HEK293 (cell line): ENCODE measurements at regions not wholly inside any gene's neighbourhood (a gene's known extent, or its start where the extent isn't known, plus 50 kb on each side); places are given as distances from the start of the nearest gene placed in this dataset.

Experiments
- CTCF ChIA-PET: fragments of 350-600 bp; formaldehyde crosslinking; extraction: SDS; loops from one replicate; lab custom pipeline; 2021; ENCODE audit warnings: antibody characterized with exemption; lab: Yijun Ruan, JAX
- POLR2A ChIA-PET: fragments of 300-600 bp; formaldehyde crosslinking; extraction: SDS; loops from one replicate; lab custom pipeline; 2020; ENCODE audit warnings: antibody characterized with exemption, inconsistent platforms; lab: Yijun Ruan, JAX
- H3K27ac ChIP-seq: fragments of 200-500 bp; sonication (Bioruptor generic); 2 replicates; pipeline ENCODE4 v1.5.1; 2014; ENCODE audit warnings: low read depth, low read length, control low read depth, inconsistent platforms; ENCODE audit errors: extremely low read depth
- H3K36me3 ChIP-seq, 2 experiments: fragments of 200-500 bp in 1 of 2; sonication (Bioruptor generic) in 1 of 2; 1 replicate in 1 of 2; 2 replicates in 1 of 2; pipeline ENCODE4 v1.5.1; 2014 to 2017; ENCODE audit warnings: inconsistent platforms in 2 of 2, low read length in 2 of 2; ENCODE audit not compliant: control insufficient read depth in 2 of 2, insufficient read depth in 1 of 2
- H3K4me1 ChIP-seq: fragments of 200-500 bp; sonication (Bioruptor generic); 2 replicates; pipeline ENCODE4 v1.5.1; 2014; ENCODE audit warnings: mild to moderate bottlenecking, low read length, inconsistent platforms; ENCODE audit not compliant: control insufficient read depth, insufficient read depth
- H3K4me3 ChIP-seq: 2 replicates; pipeline ENCODE4 v1.5.1; 2011; ENCODE audit warnings: low read depth, mild to moderate bottlenecking, control low read depth, low read length, moderate library complexity
- H3K9me3 ChIP-seq: fragments of 200-500 bp; sonication (Bioruptor generic); 2 replicates; pipeline ENCODE4 v1.5.1; 2014; ENCODE audit warnings: low read depth, low read length, inconsistent platforms; ENCODE audit not compliant: control insufficient read depth, insufficient read depth
- GLIS2 ChIP-seq: fragments of 450-650 bp; formaldehyde crosslinking; IDR thresholded peaks from 2 replicates; pipeline ENCODE4 v1.5.1; 2016; ENCODE audit warnings: missing biosample characterization, missing genetic modification characterization
- IKZF3 ChIP-seq: fragments of 450-650 bp; IDR thresholded peaks from 2 replicates; pipeline ENCODE4 v1.5.0; 2018; ENCODE audit warnings: missing biosample characterization, mild to moderate bottlenecking, missing genetic modification characterization, moderate library complexity
- PRDM4 ChIP-seq: fragments of 450-650 bp; formaldehyde crosslinking; IDR thresholded peaks from 2 replicates; pipeline ENCODE4 v1.5.1; 2017; ENCODE audit warnings: missing biosample characterization, missing genetic modification characterization
- REST ChIP-seq: fragments of 450-650 bp; formaldehyde crosslinking; IDR thresholded peaks from 2 replicates; pipeline ENCODE4 v1.5.1; 2016; ENCODE audit warnings: missing biosample characterization, missing genetic modification characterization
- SCRT2 ChIP-seq: fragments of 450-650 bp; formaldehyde crosslinking; IDR thresholded peaks from 2 replicates; pipeline ENCODE4 v1.5.1; 2016; ENCODE audit warnings: missing biosample characterization, missing genetic modification characterization
- ZBTB1 ChIP-seq: fragments of 450-650 bp; formaldehyde crosslinking; IDR thresholded peaks from 2 replicates; pipeline ENCODE4 v1.5.1; 2016; ENCODE audit warnings: missing biosample characterization, missing genetic modification characterization
- ZBTB17 ChIP-seq: fragments of 450-650 bp; formaldehyde crosslinking; IDR thresholded peaks from 2 replicates; pipeline ENCODE4 v1.5.1; 2016; ENCODE audit warnings: missing biosample characterization, missing genetic modification characterization
- ZBTB20 ChIP-seq: fragments of 450-650 bp; formaldehyde crosslinking; IDR thresholded peaks from 2 replicates; pipeline ENCODE4 v1.5.1; 2016; ENCODE audit warnings: missing biosample characterization, missing genetic modification characterization
- ZNF10 ChIP-seq: fragments of 450-650 bp; formaldehyde crosslinking; IDR thresholded peaks from 2 replicates; pipeline ENCODE4 v1.5.1; 2017; ENCODE audit warnings: missing biosample characterization, missing genetic modification characterization
- ZNF133 ChIP-seq: fragments of 450-650 bp; formaldehyde crosslinking; IDR thresholded peaks from 2 replicates; pipeline ENCODE4 v1.5.1; 2016; ENCODE audit warnings: missing biosample characterization, missing genetic modification characterization
- ZNF140 ChIP-seq: fragments of 450-650 bp; formaldehyde crosslinking; IDR thresholded peaks from 2 replicates; pipeline ENCODE4 v1.5.1; 2016; ENCODE audit warnings: missing biosample characterization, missing genetic modification characterization
- ZNF19 ChIP-seq: fragments of 450-650 bp; formaldehyde crosslinking; IDR thresholded peaks from 2 replicates; pipeline ENCODE4; 2016; ENCODE audit warnings: missing biosample characterization, missing genetic modification characterization, low read depth
- ZNF239 ChIP-seq: fragments of 450-650 bp; formaldehyde crosslinking; IDR thresholded peaks from 2 replicates; pipeline ENCODE4 v1.5.1; 2016; ENCODE audit warnings: missing biosample characterization, missing genetic modification characterization
- ZNF280C ChIP-seq: fragments of 450-650 bp; formaldehyde crosslinking; IDR thresholded peaks from 2 replicates; pipeline ENCODE4 v1.5.1; 2016; ENCODE audit warnings: missing biosample characterization, missing genetic modification characterization
- ZNF302 ChIP-seq: fragments of 450-650 bp; formaldehyde crosslinking; IDR thresholded peaks from 2 replicates; pipeline ENCODE4 v1.5.1; 2016; ENCODE audit warnings: missing biosample characterization, missing genetic modification characterization, low read depth
- ZNF354C ChIP-seq: fragments of 450-650 bp; formaldehyde crosslinking; IDR thresholded peaks from 2 replicates; pipeline ENCODE4 v1.5.1; 2016; ENCODE audit warnings: missing biosample characterization, missing genetic modification characterization, low read depth, borderline replicate concordance
- ZNF391 ChIP-seq: fragments of 450-650 bp; formaldehyde crosslinking; IDR thresholded peaks from 2 replicates; pipeline ENCODE4 v1.5.1; 2016; ENCODE audit warnings: low read depth, missing biosample characterization, missing genetic modification characterization, borderline replicate concordance
- ZNF501 ChIP-seq: fragments of 450-650 bp; formaldehyde crosslinking; IDR thresholded peaks from 2 replicates; pipeline ENCODE4 v1.5.1; 2016; ENCODE audit warnings: missing biosample characterization, missing genetic modification characterization
- ZNF521 ChIP-seq: fragments of 450-650 bp; formaldehyde crosslinking; IDR thresholded peaks from 2 replicates; pipeline ENCODE4 v1.5.1; 2017; ENCODE audit warnings: missing biosample characterization, mild to moderate bottlenecking, missing genetic modification characterization
- ZNF548 ChIP-seq: fragments of 450-650 bp; formaldehyde crosslinking; IDR thresholded peaks from 2 replicates; pipeline ENCODE4 v1.5.1; 2016; ENCODE audit warnings: missing biosample characterization, missing genetic modification characterization
- ZNF623 ChIP-seq: fragments of 450-650 bp; formaldehyde crosslinking; IDR thresholded peaks from 2 replicates; pipeline ENCODE4 v1.5.1; 2016; ENCODE audit warnings: missing biosample characterization, missing genetic modification characterization
- ZNF626 ChIP-seq: fragments of 450-650 bp; sonication (Bioruptor Pico); formaldehyde crosslinking; IDR thresholded peaks from 2 replicates; pipeline ENCODE4 v1.5.1; 2018; ENCODE audit warnings: missing biosample characterization, missing genetic modification characterization, inconsistent platforms
- ZNF792 ChIP-seq: fragments of 450-650 bp; formaldehyde crosslinking; IDR thresholded peaks from 2 replicates; pipeline ENCODE4 v1.5.1; 2016; ENCODE audit warnings: missing biosample characterization, missing genetic modification characterization

DNA sequence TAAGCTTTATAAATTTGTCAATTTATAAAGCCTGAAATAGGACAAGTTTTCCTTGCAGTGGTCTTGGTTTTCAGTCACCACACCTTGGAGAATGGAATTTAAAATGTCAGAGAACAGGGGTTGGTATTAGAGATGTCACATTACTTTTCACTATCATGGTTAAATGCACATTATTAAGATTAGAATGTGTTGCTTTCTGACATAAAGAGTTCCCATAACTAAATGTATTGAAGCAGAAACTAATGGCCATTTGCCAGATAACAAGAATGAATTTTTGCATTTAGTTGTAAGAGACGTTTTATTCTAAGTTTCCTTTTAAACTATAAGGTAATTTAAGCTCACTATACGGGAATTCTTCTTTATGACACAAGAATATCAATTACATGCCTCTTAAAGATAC is 172.3 kb downstream of the ARL4A start:
- TF ChIP-seq ZNF280C (no peak), ZNF792 (tag by site-specific recombination) (no peak), ZNF623 (tag by site-specific recombination) (no peak), ZBTB1 (tag by site-specific recombination) (no peak), ZBTB17 (tag by site-specific recombination) (no peak), ZNF626 (no peak), ZBTB20 (tag by site-specific recombination) (no peak), ZNF302 (tag by site-specific recombination) (no peak), IKZF3 (tag by site-specific recombination) (no peak), ZNF10 (tag by site-specific recombination) (no peak), ZNF19 (tag by site-specific recombination) (no peak), ZNF521 (tag by site-specific recombination) (no peak), GLIS2 (tag by site-specific recombination) (no peak), ZNF239 (tag by site-specific recombination) (no peak), REST (tag by site-specific recombination) (no peak), PRDM4 (tag by site-specific recombination) (no peak), ZNF133 (no peak), ZNF391 (tag by site-specific recombination) (no peak)
- Histone ChIP-seq H3K36me3 (no peaks in the 10 kb centered on the region), H3K4me1 (no peaks in the 10 kb centered on the region), H3K27ac (no peak overlapping the region), H3K9me3 (no peaks in the 10 kb centered on the region), H3K4me3 (no peak overlapping the region)
- POLR2A ChIA-PET = no interaction called here
- CTCF ChIA-PET = no interaction called here

DNA sequence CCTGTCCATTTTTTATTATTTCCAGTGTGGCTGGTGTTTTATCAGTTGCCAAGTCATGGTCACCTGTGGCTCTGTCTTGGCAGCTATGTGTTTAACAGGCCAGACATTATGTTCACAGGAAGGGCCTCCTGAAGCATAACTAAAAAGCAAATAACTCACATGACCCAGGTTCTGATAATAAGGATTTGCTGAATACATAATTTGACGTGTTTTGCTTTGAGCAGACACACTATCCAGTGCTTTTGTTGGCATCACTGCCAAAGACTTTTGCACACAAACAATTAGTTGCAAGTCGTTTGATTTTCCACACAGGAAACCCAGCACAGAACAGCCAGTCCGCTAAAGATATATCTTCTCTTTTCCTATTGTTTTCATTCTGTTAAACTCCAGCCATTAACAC is 173.6 kb downstream of the ARL4A start:
- POLR2A ChIA-PET = no interaction called here

More for the DNA sequence above, 173.6 kb downstream of the ARL4A start:
- no peaks in the 10 kb centered on the region for H3K4me1 ChIP-seq
- H3K9me3 ChIP-seq = no peaks in the 10 kb centered on the region
- TF ChIP-seq ZNF354C (tag by site-specific recombination) = no peak
- TF ChIP-seq ZNF501 (tag by site-specific recombination) = no peak
- TF ChIP-seq ZNF548 = no peak
- peak; percentile 55 for TF ChIP-seq SCRT2
- no peak for TF ChIP-seq ZNF140 (tag by site-specific recombination)
- H3K4me3 ChIP-seq = no peak overlapping the region
- H3K27ac ChIP-seq = no peak overlapping the region
- H3K36me3 ChIP-seq = no peaks in the 10 kb centered on the region
- CTCF ChIA-PET = no interaction called here
